Right lobe of liver (tissue), 4 donors: ENCODE measurements at regions not wholly inside any gene's neighbourhood (a gene's known extent, or its start where the extent isn't known, plus 50 kb on each side); places are given as distances from the start of the nearest gene placed in this dataset.
"Not testable (repeated sequence)": the region's sequence is repeated elsewhere in the genome, so short reads cannot be mapped to it uniquely, and the experiment has no call there.

Source experiments
- POLR2A ChIP-seq: fragments of 450-650 bp; IDR thresholded peaks from one replicate; pipeline ENCODE4 v1.6.1; 2017; ENCODE audit warnings: antibody characterized with exemption, mild to moderate bottlenecking
- TF ChIP-seq, protein P1 (sequence below), 4 donors: fragments of 200-600 bp in 3 of 4; fragments of 450-650 bp in 1 of 4; IDR thresholded peaks; one replicate each; pipeline versions ENCODE4 v1.5.1 to v1.8.0; 2016 to 2022; ENCODE audit warnings: antibody characterized with exemption in 4 of 4, mild to moderate bottlenecking in 2 of 4
- donor health status: DM: no; HTN: no; CAD: no.
- donor health status: DM: no; HTN: no; CAD: no.
- donor health status: DM: no; HTN: yes; CAD: no.

DNA sequence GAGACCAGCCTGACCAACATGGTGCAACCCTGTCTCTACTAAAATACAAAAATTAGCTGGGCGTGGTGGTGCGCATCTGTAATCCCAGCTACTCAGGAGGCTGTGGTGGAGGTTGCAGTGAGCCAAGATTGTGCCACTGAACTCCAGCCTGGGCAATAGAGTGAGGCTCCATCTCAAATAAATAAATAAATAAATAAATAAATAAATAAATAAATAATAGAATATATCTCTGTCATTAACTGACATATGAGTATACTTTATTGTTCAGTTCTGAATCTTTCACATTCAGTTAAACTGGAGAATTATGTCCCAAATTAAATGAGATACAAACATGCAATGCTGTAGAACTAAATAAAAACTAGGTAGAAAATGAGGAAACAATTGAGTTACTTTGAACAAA, 501.2 kb downstream of the PCDH11X start:
- TF ChIP-seq, protein P1, sequence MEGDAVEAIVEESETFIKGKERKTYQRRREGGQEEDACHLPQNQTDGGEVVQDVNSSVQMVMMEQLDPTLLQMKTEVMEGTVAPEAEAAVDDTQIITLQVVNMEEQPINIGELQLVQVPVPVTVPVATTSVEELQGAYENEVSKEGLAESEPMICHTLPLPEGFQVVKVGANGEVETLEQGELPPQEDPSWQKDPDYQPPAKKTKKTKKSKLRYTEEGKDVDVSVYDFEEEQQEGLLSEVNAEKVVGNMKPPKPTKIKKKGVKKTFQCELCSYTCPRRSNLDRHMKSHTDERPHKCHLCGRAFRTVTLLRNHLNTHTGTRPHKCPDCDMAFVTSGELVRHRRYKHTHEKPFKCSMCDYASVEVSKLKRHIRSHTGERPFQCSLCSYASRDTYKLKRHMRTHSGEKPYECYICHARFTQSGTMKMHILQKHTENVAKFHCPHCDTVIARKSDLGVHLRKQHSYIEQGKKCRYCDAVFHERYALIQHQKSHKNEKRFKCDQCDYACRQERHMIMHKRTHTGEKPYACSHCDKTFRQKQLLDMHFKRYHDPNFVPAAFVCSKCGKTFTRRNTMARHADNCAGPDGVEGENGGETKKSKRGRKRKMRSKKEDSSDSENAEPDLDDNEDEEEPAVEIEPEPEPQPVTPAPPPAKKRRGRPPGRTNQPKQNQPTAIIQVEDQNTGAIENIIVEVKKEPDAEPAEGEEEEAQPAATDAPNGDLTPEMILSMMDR (IDR thresholded peaks at IDR 0.05) = not testable (repeated sequence)
- TF ChIP-seq POLR2A = not testable (repeated sequence)
